Lower leg skin (tissue), 3 donors: ENCODE measurements at regions not wholly inside any gene's neighbourhood (a gene's known extent, or its start where the extent isn't known, plus 50 kb on each side); places are given as distances from the start of the nearest gene placed in this dataset.

Source experiments
- CTCF ChIP-seq, 3 donors: fragments of 450-650 bp; IDR thresholded peaks; one replicate each; pipeline ENCODE4 v1.5.1; 2016; ENCODE audit warnings: antibody characterized with exemption in 3 of 3, mild to moderate bottlenecking in 3 of 3, moderate library complexity in 2 of 3
- POLR2A ChIP-seq, 2 donors: fragments of 450-650 bp; IDR thresholded peaks; one replicate each; pipeline ENCODE4 v1.6.1; 2016 to 2017; ENCODE audit warnings: antibody characterized with exemption in 2 of 2, mild to moderate bottlenecking in 1 of 2, moderate library complexity in 1 of 2

DNA sequence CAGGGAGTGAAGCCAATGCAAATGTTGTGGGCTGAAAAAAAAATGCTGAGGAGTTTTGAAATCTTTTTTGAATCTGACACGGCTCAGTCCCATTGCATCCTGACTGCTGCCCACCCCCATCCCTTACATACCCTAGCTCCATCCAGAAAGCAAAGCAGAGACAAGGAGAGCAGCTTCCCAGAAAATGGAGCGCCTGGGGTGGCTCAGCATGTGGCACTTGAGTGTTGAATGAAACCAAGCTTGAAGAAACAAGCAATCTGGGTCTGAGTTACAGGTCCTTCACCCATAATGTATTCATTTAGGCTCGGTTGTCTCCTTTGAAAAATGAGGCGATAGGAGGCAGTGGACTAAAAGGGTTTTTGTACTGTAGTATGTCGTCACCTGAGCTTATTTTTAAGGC lies 244.2 kb upstream of the ACVR2A start:
- TF ChIP-seq CTCF (IDR thresholded peaks at IDR 0.05), result no peak
- TF ChIP-seq POLR2A (IDR thresholded peaks at IDR 0.05), result no peak
